Sciatic nerve (tissue), 2 donors: ENCODE measurements at regions not wholly inside any gene's neighbourhood (a gene's known extent, or its start where the extent isn't known, plus 50 kb on each side); places are given as distances from the start of the nearest gene placed in this dataset.
"Not testable (repeated sequence)": the region's sequence is repeated elsewhere in the genome, so short reads cannot be mapped to it uniquely, and the experiment has no call there.

Experiments used
- ATAC-seq: fragments of 200-7000 bp; cut with Tn5 transposase; one replicate; pipeline ENCODE4 v1.9.1; 2020; ENCODE audit warnings: mild to moderate bottlenecking, moderate library complexity
- DNase-seq: peaks from one replicate; pipeline ENCODE4 v3.0.0-alpha.2; 2020; ENCODE audit warnings: low spot score
- intact Hi-C: fragments of 100-400 bp; cut with DNase I; formaldehyde crosslinking; loops from one replicate; pipeline ENCODE4 v1.14.2; 2022
- donor health status: DM: no; HTN: no; CAD: no.
- donor health status: DM: no; HTN: no; CAD: no.

DNA sequence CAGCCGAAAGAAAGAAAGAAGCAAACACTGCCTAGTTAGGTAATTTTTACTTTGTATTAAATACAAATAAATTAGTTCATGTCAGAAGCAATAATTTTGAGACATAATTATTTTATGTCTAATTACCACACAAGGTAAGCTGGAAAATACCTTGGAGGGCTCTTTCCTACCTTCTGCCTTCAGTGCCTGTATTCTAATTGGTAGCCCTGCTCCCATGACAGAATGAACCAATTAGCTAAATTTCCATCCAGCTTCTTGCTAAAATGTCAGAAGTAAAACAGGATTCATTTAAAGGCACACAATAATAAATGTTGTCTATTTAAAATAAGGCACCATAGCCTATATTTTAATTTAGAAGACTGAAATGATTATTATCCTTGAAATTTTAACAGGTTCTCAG, 135.4 kb upstream of the POT1 start:
- no peak for DNase-seq
- ATAC-seq, result no peak
- intact Hi-C loops, result no loop called here

DNA sequence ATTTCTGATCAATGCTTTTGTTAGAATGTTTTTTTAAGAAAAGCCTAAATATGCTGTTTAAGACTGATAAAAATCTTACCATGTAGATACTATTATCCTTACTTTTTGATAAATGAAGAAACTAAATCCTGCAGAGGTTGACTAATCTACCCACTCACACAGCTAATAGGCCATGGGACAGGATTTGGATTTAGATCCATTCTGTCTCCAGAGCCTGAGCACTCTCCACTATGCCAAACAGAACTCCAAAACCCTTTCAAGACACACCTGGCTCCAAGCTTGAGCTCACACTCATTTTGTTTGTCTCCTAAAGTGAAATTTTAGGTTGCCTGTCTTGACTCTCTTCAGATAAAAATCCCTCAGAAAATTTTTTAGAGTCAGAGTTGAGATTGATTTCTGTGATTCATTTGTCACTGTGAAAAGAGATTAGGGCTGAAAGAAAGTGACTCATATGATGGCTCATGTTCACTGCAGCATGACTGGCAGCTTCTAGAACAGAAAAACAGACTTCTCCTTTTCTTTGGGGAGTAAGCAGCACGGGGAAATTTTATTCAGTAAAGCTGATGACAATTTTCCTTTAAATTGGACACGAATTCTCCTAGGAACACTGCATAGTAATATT, 132.3 kb upstream of the POT1 start:
- DNase-seq (no peak), ATAC-seq (no peak)
- intact Hi-C loops, result no loop called here

DNA sequence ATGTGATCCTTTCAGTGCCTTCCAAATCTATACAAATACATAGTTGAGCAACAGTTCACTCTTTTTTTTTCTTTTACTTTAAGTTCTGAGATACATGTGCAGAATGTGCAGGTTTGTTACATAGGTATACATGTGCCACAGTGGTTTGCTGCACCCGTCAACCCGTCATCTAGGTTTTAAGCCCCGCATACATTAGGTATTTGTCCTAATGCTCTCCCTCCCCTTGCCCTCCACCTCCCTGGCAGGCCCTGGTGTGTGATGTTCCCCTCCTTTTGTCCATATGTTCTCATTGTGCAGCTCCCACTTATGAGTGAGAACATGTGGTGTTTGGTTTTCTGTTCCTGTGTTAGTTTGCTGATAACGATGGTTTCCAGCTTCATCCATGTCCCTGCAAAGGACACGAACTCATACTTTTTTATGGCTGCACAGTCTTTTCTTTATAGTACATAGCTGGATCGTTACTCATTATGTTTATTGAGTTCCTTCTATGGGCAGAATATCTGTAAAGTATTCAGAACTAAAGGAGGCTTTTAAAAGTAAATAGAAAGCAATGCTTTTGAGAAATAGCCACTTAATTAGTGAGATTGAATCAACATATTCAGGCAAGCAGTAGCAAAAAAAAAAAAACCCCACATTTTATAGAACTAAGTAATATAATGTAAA, 131.6 kb upstream of the POT1 start:
- ATAC-seq, DNase-seq, intact Hi-C loops: not testable (repeated sequence)

DNA sequence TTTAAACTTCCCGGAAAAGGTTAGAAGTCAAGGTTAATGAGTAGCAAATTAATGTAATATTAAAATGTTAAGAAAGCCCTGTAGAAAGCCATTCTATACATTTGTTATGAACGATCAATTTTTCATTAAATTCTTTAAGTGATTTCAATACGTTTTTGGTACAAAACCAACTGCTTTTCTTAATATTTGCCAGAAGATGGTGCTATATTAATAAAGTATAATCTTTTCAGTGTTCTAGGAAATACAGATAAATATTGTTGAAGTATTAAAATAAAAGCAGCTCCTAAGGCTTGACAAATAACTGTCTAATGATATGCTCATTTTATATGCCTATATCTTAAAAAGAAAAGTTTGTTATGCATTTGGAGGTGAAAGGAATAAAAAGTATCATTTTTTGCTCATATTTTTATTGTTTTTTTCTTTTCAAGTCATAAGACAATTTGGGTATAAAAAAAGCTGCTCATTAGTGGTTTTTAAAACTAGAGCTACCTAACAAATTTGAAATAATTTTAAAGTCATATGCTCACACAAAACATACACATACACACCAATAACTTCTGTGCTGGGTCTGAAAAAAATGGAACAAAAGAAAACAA, 130.3 kb upstream of the POT1 start:
- ATAC-seq, result no peak
- intact Hi-C loops, result no loop called here
- DNase-seq, result no peak

DNA sequence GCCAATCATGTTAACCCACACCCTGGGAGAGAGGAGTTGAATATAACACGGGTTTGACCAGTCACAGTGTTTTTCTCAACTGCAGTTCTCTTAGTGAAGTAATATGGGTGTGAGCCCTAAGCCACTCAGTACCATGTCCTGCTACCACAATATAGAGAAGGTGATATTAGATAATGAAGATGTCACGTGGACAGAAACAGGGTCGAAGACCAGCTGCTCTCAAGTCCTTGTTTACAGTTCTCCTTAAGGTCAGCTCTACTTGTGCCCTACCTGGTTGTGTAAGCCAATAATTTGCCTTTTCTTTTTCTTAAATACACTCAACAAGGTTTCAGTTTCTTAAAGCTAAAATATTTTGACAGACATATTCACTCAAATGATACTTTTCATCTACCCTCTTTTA, 128.3 kb upstream of the POT1 start:
- no peak for ATAC-seq

DNA sequence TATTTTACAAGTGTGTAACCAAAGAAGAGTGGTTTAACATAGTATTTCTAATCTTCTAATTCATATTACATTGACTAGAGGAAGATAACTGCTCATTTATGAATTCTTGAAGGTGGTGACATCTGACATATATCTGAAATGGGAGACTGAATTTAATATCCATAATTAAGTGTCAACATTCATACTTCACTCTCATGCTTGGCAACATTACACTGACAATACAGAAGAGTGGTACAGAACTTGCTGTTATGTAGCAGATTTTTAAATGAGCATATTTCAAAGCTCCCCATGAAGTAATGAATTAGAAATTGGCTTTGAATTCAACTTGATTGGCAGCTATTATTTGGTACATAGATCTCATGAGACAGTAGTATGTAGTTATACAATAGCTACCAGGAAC, 125.8 kb upstream of the POT1 start:
- no peak for ATAC-seq
- intact Hi-C loops, result no loop called here

More for the DNA sequence above, 128.3 kb upstream of the POT1 start:
- intact Hi-C loops, result no loop called here
- DNase-seq, result no peak

DNA sequence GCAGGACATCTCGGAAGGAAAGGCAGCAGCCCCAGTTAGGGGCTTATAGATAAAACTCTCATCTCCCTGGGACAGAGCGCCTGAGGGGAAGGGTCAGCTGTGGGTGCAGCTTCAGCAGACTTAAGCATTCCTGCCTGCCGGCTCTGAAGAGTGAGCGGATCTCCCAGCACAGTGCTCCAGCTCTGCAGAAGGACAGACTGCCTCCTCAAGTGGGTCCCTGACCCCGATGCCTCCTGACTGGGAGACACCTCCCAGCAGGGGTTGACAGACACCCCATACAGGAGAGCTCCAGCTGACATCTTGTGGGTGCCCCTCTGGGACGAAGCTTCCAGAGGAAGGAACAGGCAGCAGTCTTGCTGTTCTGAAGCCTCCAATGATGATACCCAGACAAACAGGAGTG, 117.1 kb upstream of the POT1 start:
- DNase-seq, result no peak
- ATAC-seq, result no peak
- intact Hi-C loops, result no loop called here

More for the DNA sequence above, 125.8 kb upstream of the POT1 start:
- DNase-seq, result no peak

DNA sequence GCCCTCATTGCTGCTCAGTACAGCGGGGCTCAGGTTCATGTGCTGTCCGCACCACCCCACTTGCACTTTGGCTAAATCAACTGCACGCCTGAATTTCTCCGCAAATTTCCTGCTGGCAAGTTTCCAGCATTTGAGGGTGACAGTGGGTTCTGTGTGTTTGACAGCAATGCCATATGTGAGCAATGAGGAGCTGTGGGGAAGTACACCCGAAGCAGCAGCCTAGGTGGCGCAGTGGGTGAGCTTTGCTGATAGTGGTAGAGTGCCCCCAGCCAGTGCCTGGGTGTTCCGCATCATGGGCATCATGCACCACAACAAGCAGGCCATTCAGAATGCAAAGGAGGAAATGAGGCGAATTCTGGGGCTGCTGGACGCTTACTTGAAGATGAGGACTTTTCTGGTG, 103.9 kb upstream of the POT1 start:
- no peak for DNase-seq
- intact Hi-C loops, result no loop called here

DNA sequence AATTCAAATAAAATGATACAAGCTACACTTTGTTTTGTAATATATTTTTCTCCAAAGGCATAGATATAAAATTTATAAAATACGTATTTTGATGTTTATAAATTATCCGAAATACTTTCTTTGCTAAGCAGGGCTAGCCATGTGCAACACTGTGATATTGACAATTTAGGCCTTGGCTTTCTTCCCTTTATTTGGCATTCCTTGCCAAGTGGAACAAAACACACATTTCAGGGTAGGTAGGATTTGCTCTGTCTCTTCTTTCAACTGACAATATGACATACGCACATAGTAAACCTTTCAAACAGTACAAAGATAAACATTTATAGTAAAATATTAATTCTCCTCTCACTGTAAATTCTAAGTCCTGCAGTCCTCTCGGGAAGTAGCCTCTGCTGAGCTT, 103.3 kb upstream of the POT1 start:
- intact Hi-C loops, result no loop called here
- no peak for ATAC-seq
- no peak for DNase-seq

More for the DNA sequence above, 103.9 kb upstream of the POT1 start:
- no peak for ATAC-seq

DNA sequence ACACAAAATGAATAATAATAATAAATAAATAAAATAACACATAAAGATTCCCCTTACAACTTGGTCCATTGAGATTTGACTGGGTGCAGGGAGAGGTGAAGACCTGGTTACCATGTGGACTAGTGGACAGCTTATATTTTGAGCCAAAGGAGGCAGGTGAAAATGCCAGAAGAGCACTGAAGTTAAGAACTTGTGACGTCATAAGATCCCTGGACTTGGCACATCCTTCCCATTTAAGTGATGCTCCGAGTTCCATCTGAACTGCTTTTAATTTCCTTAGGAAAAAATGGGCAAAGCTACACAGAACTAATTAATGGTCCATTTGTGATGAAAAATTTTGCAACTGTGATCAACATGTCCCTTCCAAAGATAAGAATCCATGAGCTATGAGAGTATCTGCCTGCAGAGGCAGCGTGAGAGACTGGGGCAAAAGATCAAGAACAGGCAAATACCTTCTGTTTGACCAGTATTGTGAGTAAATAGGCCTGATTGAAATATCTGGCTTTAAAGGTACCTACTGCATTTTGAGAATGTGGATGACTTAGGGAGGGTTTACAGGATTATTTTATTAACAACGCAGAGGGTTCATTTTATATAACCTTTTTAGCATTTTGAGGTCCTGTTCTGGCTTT, 101.2 kb upstream of the POT1 start:
- intact Hi-C loops, result no loop called here
- DNase-seq, result no peak
- no peak for ATAC-seq

DNA sequence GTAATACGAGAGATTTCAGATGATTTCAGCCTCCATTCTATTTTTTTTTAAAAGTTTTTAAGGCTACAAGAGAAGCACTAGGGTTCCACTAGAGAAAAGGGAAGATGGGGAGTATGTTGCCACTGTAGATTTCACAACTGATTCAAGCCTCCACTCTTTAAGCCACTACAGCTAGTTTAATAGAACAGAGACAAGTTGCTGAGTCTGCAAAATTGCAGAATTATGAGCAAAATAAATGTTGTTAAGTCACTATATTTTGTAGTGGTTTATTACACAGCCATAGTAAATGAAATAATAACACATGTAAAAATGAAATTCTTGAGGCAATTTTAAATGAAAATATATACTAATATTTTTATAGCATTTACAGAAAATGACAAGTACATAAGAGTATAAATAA, 96.0 kb upstream of the POT1 start:
- no peak for DNase-seq
- ATAC-seq, result no peak
- intact Hi-C loops, result no loop called here

DNA sequence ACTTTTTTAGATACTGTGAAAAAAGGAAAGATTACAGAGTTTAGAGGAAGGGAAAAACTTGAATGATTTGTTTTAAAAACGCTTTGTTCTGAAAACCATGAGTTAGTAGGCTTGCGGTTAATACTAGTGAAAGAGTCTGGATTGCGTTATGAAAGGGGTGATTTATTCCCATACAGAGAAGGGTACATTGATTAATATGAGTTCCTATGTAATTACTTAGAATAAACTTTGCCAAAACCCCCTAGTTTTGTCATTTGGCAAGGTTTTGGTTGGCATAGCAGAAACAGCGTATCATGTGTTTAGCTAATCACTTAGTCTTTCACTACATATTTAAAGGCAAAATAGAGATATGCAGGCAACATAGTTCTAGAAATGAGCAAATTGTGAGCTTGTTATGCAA, 91.2 kb upstream of the POT1 start:
- ATAC-seq (no peak), DNase-seq (no peak)
- intact Hi-C loops, result no loop called here

DNA sequence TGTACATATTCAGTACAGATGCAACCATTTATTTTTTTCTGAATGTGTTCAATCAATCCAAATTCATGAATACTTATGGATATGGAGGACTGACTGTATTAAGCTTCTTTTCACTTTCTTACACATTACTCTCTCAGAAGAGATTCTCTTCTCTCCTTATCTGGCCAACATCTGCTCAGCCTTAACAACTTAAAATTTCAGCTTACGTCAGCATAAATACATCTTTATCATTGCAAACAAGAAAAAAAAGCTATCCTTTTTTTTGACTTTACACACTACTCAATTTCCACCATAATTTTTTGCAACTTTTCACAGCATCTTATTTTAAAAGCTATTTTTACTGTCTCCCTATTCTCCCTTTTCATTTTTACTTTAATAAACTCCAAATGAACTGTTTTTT, 80.9 kb upstream of the POT1 start:
- no peak for ATAC-seq
- intact Hi-C loops, result no loop called here
- no peak for DNase-seq

DNA sequence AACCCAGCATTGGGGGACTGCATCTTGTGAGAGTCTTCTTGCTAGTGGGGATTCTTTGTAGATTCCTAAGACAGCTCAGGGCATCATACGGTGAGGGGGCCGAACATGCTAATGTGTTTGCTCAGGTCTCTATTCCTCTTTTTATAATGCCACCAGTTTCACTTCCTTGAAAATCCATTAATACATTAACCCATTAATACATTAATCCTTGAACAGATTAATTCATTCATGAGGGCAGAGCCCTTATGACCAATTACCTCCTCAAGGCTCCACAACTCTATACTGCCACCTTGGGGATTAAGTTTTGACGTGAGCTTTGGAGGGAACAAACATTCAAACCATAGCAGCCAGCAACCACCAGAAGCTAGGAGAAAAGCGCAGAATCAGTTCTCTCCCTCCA, 67.2 kb upstream of the POT1 start:
- intact Hi-C loops, result no loop called here
- ATAC-seq (no peak), DNase-seq (no peak)

DNA sequence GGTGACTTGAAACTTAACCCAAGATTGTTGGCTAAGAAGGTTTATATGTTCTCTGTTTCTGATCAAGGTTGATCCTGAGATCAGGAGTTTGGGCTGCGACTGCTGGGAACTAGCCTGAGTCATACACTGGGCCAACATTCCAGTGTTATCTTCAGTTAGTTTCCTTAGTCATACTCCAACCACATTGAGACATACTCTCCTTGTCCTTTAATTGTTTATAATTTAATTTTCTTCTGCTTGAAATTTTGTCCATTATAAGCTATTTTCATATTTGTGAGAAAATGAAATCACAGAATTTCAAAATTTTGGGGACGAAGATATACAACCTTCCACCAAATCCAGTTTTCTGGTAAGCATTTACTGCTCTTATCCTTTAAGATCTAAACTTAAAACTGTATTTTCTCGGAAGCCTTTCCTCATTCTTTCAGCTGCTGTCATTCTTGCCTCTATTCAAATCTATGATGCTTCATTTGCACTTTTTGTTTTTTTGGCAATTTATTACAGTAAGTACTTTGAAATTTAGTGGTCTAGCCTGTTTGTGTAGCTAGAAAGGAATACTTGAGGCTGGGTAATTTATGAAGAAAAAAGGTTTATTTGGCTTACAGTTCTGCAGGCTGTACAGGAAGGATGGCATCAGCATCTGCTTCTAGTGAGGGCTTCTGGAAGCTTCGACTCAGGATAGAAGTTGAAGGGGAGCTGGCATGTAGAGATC, 63.4 kb upstream of the POT1 start:
- intact Hi-C loops, result no loop called here
- DNase-seq, result no peak

DNA sequence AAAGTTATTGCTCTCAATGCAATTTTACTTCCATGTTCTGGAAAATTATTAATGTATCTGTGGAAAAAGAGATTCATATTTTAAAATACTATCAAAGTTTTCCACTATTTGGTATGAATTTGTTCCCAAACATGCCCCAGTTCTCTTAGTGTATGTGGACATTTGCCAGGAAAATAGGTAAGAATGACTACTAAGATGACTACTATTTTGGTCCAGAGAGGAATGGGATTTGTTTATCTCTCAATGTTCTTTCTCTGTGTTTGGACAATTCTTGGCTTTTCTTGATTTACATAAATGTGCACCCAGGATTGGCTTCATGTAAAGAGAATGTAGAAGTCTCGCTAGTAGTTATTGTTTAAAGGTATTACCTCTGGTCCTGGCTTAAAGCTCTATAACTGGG, 60.3 kb upstream of the POT1 start:
- DNase-seq (no peak), ATAC-seq (no peak)
- intact Hi-C loops, result no loop called here

More for the DNA sequence above, 63.4 kb upstream of the POT1 start:
- no peak for ATAC-seq
